ENCODE measurements at regions not wholly inside any gene's neighbourhood (a gene's known extent, or its start where the extent isn't known, plus 50 kb on each side); places are given as distances from the start of the nearest gene placed in this dataset.

GRCh38 chr9:13383216-13383615 is 103.7 kb upstream of the MPDZ start:
- Mint-ChIP-seq H3K27ac (no peak overlapping the region), H3K4me3 (no peak overlapping the region)

GRCh38 chr9:13382595-13382994 is 103.1 kb upstream of the MPDZ start:
- Mint-ChIP-seq H3K27ac (no peak overlapping the region), H3K4me3 (no peak overlapping the region), H3K36me3 (ENCODE audit: low read depth) (no peaks in the 10 kb centered on the region), H3K27me3 (no peaks in the 10 kb centered on the region), H3K9me3 (peaks cover 12% of the 10 kb centered on the region), H3K4me1 (no peaks in the 10 kb centered on the region)
- no peak for DNase-seq
- ChIA-PET POLR2A (no interaction called here), CTCF (no interaction called here)

More at GRCh38 chr9:13383216-13383615, 103.7 kb upstream of the MPDZ start:
- Mint-ChIP-seq H3K27me3 (no peaks in the 10 kb centered on the region), H3K36me3 (ENCODE audit: low read depth) (no peaks in the 10 kb centered on the region), H3K9me3 (peaks cover 12% of the 10 kb centered on the region), H3K4me1 (no peaks in the 10 kb centered on the region)
- ChIA-PET POLR2A (no interaction called here), CTCF (no interaction called here)
- no peak for DNase-seq

GRCh38 chr9:13380903-13381302 is 101.4 kb upstream of the MPDZ start:
- Mint-ChIP-seq H3K9me3 (peaks cover 10% of the 10 kb centered on the region), H3K4me3 (no peak overlapping the region), H3K4me1 (no peaks in the 10 kb centered on the region), H3K27ac (no peak overlapping the region), H3K27me3 (no peaks in the 10 kb centered on the region), H3K36me3 (ENCODE audit: low read depth) (no peaks in the 10 kb centered on the region)
- POLR2A ChIA-PET = no interaction called here
- CTCF ChIA-PET = no interaction called here
- DNase-seq = no peak

- POLR2A ChIA-PET = no interaction called here
- peaks cover 2% of the 10 kb centered on the region for H3K9me3 Mint-ChIP-seq
- DNase-seq = no peak
- no peaks in the 10 kb centered on the region for H3K36me3 Mint-ChIP-seq (ENCODE audit: low read depth)
- H3K4me3 Mint-ChIP-seq = no peak overlapping the region
- no peaks in the 10 kb centered on the region for H3K27me3 Mint-ChIP-seq
- H3K4me1 Mint-ChIP-seq = no peaks in the 10 kb centered on the region
- CTCF ChIA-PET = no interaction called here
- H3K27ac Mint-ChIP-seq = no peak overlapping the region
Measured at GRCh38 chr9:13378154-13378553, 98.7 kb upstream of the MPDZ start.

GRCh38 chr9:13377171-13377925 is 97.9 kb upstream of the MPDZ start:
- H3K27me3 Mint-ChIP-seq = no peaks in the 10 kb centered on the region
- H3K27ac Mint-ChIP-seq = no peak overlapping the region
- CTCF ChIA-PET = no interaction called here

GRCh38 chr9:13372510-13372909 is 93.0 kb upstream of the MPDZ start:
- H3K4me1 Mint-ChIP-seq = no peaks in the 10 kb centered on the region
- no peak overlapping the region for H3K27ac Mint-ChIP-seq
- ChIA-PET POLR2A (no interaction called here), CTCF (no interaction called here)
- no peak for DNase-seq
- H3K27me3 Mint-ChIP-seq = no peaks in the 10 kb centered on the region
- no peaks in the 10 kb centered on the region for H3K9me3 Mint-ChIP-seq
- no peaks in the 10 kb centered on the region for H3K36me3 Mint-ChIP-seq (ENCODE audit: low read depth)
- no peak overlapping the region for H3K4me3 Mint-ChIP-seq

More at GRCh38 chr9:13377171-13377925, 97.9 kb upstream of the MPDZ start:
- Mint-ChIP-seq H3K36me3 (ENCODE audit: low read depth) (no peaks in the 10 kb centered on the region), H3K4me3 (no peak overlapping the region), H3K4me1 (no peaks in the 10 kb centered on the region), H3K9me3 (no peaks in the 10 kb centered on the region)
- DNase-seq = no peak
- POLR2A ChIA-PET = no interaction called here

- ChIA-PET POLR2A (no interaction called here), CTCF (no interaction called here)
- DNase-seq = no peak
- Mint-ChIP-seq H3K9me3 (no peaks in the 10 kb centered on the region), H3K4me1 (no peaks in the 10 kb centered on the region), H3K4me3 (no peak overlapping the region), H3K27me3 (no peaks in the 10 kb centered on the region), H3K36me3 (ENCODE audit: low read depth) (no peaks in the 10 kb centered on the region), H3K27ac (no peak overlapping the region)
Measured at GRCh38 chr9:13369431-13369830, 89.9 kb upstream of the MPDZ start.

GRCh38 chr9:13367784-13368183 is 88.3 kb upstream of the MPDZ start:
- H3K36me3 Mint-ChIP-seq (ENCODE audit: low read depth) = no peaks in the 10 kb centered on the region
- H3K9me3 Mint-ChIP-seq = no peaks in the 10 kb centered on the region
- H3K27ac Mint-ChIP-seq = no peak overlapping the region
- ChIA-PET POLR2A (no interaction called here), CTCF (no interaction called here)
- no peaks in the 10 kb centered on the region for H3K4me1 Mint-ChIP-seq
- no peak for DNase-seq
- no peaks in the 10 kb centered on the region for H3K27me3 Mint-ChIP-seq
- no peak overlapping the region for H3K4me3 Mint-ChIP-seq

- no peak overlapping the region for H3K4me3 Mint-ChIP-seq
- H3K27me3 Mint-ChIP-seq = no peaks in the 10 kb centered on the region
- H3K27ac Mint-ChIP-seq = no peak overlapping the region
- ChIA-PET CTCF (no interaction called here), POLR2A (no interaction called here)
- H3K4me1 Mint-ChIP-seq = no peaks in the 10 kb centered on the region
- H3K9me3 Mint-ChIP-seq = no peaks in the 10 kb centered on the region
- H3K36me3 Mint-ChIP-seq (ENCODE audit: low read depth) = no peaks in the 10 kb centered on the region
- no peak for DNase-seq
Measured at GRCh38 chr9:13364271-13365000, 84.9 kb upstream of the MPDZ start.

GRCh38 chr9:13361076-13361475 is 81.6 kb upstream of the MPDZ start:
- Mint-ChIP-seq H3K27me3 (no peaks in the 10 kb centered on the region), H3K4me1 (no peaks in the 10 kb centered on the region), H3K4me3 (no peak overlapping the region), H3K36me3 (ENCODE audit: low read depth) (no peaks in the 10 kb centered on the region), H3K9me3 (no peaks in the 10 kb centered on the region), H3K27ac (no peak overlapping the region)
- ChIA-PET CTCF (no interaction called here), POLR2A (no interaction called here)
- DNase-seq = no peak

GRCh38 chr9:13360188-13360587 is 80.7 kb upstream of the MPDZ start:
- Mint-ChIP-seq H3K27ac (no peak overlapping the region), H3K4me1 (no peaks in the 10 kb centered on the region), H3K4me3 (no peak overlapping the region), H3K27me3 (no peaks in the 10 kb centered on the region), H3K36me3 (ENCODE audit: low read depth) (no peaks in the 10 kb centered on the region), H3K9me3 (no peaks in the 10 kb centered on the region)
- no peak for DNase-seq
- POLR2A ChIA-PET = no interaction called here
- CTCF ChIA-PET = no interaction called here

- Mint-ChIP-seq H3K27me3 (no peaks in the 10 kb centered on the region), H3K4me1 (no peaks in the 10 kb centered on the region), H3K9me3 (no peaks in the 10 kb centered on the region), H3K4me3 (no peak overlapping the region), H3K36me3 (ENCODE audit: low read depth) (no peaks in the 10 kb centered on the region), H3K27ac (no peak overlapping the region)
- DNase-seq = no peak
- ChIA-PET CTCF (no interaction called here), POLR2A (no interaction called here)
Measured at GRCh38 chr9:13358128-13358527, 78.6 kb upstream of the MPDZ start.

GRCh38 chr9:13354733-13355132 is 75.2 kb upstream of the MPDZ start:
- Mint-ChIP-seq H3K4me1 (no peaks in the 10 kb centered on the region), H3K4me3 (no peak overlapping the region), H3K27me3 (no peaks in the 10 kb centered on the region), H3K36me3 (ENCODE audit: low read depth) (no peaks in the 10 kb centered on the region), H3K27ac (no peak overlapping the region), H3K9me3 (no peaks in the 10 kb centered on the region)
- ChIA-PET POLR2A (no interaction called here), CTCF (no interaction called here)
- DNase-seq = no peak

GRCh38 chr9:13352451-13352979 is 73.0 kb upstream of the MPDZ start:
- Mint-ChIP-seq H3K27me3 (no peaks in the 10 kb centered on the region), H3K4me1 (no peaks in the 10 kb centered on the region), H3K9me3 (no peaks in the 10 kb centered on the region), H3K4me3 (no peak overlapping the region), H3K36me3 (ENCODE audit: low read depth) (no peaks in the 10 kb centered on the region), H3K27ac (no peak overlapping the region)
- ChIA-PET POLR2A (no interaction called here), CTCF (no interaction called here)
- DNase-seq = no peak
